Osteocyte (in vitro differentiated cells): ENCODE measurements at regions not wholly inside any gene's neighbourhood (a gene's known extent, or its start where the extent isn't known, plus 50 kb on each side); places are given as distances from the start of the nearest gene placed in this dataset.
"Not testable (repeated sequence)": the region's sequence is repeated elsewhere in the genome, so short reads cannot be mapped to it uniquely, and the experiment has no call there.

Experiments
- DNase-seq: peaks from one replicate; pipeline ENCODE4 v3.0.0; 2021; ENCODE audit warnings: mixed read lengths; ENCODE audit not compliant: unreplicated experiment; ENCODE audit errors: extremely low spot score
- H3K27ac Mint-ChIP-seq: one replicate; pipeline ENCODE4 v1.8.0; 2021; ENCODE audit warnings: mild to moderate bottlenecking, mixed read lengths; ENCODE audit not compliant: unreplicated experiment
- H3K27me3 Mint-ChIP-seq: one replicate; pipeline ENCODE4 v1.8.0; 2021; ENCODE audit warnings: mixed read lengths; ENCODE audit not compliant: unreplicated experiment
- H3K36me3 Mint-ChIP-seq: one replicate; pipeline ENCODE4 v1.8.0; 2021; ENCODE audit warnings: mixed read lengths; ENCODE audit not compliant: unreplicated experiment
- H3K4me1 Mint-ChIP-seq: one replicate; pipeline ENCODE4 v1.8.0; 2021; ENCODE audit warnings: mixed read lengths; ENCODE audit not compliant: unreplicated experiment
- H3K4me3 Mint-ChIP-seq: one replicate; pipeline ENCODE4 v1.8.0; 2021; ENCODE audit warnings: mild to moderate bottlenecking, moderate library complexity, mixed read lengths; ENCODE audit not compliant: unreplicated experiment
- H3K9me3 Mint-ChIP-seq: one replicate; pipeline ENCODE4 v1.8.0; 2021; ENCODE audit warnings: mixed read lengths; ENCODE audit not compliant: unreplicated experiment
- TF ChIP-seq, protein P1 (sequence below): fragments of 200-600 bp; sonication (generic); IDR thresholded peaks from 2 replicates; pipeline ENCODE4 v1.5.0; 2021; ENCODE audit warnings: antibody characterized with exemption, mild to moderate bottlenecking, moderate library complexity

DNA sequence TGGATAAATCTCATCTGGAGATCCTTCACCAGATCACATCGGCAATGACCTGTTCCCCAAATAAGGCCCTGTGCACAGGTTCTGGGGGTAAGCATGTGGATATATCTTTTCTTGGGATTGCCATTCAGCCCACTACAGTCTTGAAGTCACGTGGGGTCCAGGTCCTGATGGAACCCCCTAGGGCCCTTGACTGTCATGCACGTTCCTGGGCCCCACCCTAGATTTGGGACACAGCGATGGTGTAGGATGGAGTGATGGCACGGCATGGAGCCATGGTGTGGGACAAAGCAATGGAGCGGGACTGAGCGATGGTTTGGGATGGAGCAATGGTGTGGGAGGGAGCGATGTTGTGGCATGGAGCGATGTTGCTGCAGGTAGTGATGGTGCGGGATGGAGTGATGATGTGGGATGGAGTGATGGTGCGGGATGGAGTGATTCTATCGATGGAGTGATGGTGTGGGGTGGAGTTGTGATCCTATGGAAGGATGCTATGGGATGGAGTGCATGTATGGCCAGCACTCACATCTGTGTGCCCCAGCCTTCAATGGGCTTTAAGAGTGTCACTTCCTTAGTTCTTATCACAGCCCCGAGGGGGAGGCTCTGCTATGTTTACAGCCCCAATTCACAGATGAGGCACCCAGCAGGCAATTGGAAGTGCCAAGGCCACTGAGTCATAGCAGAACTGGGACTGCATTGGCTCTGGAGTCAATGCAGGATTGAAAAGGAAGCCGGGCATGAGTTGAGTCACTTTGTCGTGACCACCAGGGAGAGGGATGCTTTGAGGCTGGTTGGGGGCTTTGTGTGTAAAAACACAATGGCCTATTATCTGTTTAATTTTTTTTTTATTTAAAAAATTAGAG lies 97.0 kb upstream of the C1orf174 start:
- H3K36me3 Mint-ChIP-seq, result no peaks in the 10 kb centered on the region
- no peaks in the 10 kb centered on the region for H3K4me1 Mint-ChIP-seq
- TF ChIP-seq, protein P1, sequence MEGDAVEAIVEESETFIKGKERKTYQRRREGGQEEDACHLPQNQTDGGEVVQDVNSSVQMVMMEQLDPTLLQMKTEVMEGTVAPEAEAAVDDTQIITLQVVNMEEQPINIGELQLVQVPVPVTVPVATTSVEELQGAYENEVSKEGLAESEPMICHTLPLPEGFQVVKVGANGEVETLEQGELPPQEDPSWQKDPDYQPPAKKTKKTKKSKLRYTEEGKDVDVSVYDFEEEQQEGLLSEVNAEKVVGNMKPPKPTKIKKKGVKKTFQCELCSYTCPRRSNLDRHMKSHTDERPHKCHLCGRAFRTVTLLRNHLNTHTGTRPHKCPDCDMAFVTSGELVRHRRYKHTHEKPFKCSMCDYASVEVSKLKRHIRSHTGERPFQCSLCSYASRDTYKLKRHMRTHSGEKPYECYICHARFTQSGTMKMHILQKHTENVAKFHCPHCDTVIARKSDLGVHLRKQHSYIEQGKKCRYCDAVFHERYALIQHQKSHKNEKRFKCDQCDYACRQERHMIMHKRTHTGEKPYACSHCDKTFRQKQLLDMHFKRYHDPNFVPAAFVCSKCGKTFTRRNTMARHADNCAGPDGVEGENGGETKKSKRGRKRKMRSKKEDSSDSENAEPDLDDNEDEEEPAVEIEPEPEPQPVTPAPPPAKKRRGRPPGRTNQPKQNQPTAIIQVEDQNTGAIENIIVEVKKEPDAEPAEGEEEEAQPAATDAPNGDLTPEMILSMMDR, result no peak
- H3K27me3 Mint-ChIP-seq, result no peaks in the 10 kb centered on the region
- H3K9me3 Mint-ChIP-seq, result peaks cover 13% of the 10 kb centered on the region
- H3K4me3 Mint-ChIP-seq, result no peak overlapping the region
- no peak overlapping the region for H3K27ac Mint-ChIP-seq
- no peak for DNase-seq

DNA sequence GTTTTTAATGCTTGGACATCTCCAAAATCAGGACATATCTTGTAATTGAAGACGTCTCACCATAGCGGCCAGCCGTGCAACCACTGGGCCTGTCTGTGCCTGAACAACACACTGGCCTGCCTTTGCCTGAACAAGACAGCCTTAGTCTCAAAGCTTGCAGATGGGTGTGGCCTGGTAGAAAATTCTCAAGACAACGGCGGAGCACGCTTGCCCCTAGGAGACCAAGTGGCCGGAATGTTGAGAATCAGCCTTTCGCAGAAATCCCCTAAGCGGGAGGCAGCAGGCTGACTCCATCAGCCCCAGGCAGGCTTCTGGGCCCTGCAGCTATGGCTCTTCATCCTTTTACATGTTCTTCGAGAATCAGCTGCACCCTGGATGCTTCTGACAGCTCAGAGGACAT lies 98.0 kb upstream of the C1orf174 start:
- no peaks in the 10 kb centered on the region for H3K27me3 Mint-ChIP-seq
- H3K4me3 Mint-ChIP-seq, result no peak overlapping the region
- no peaks in the 10 kb centered on the region for H3K36me3 Mint-ChIP-seq
- peaks cover 13% of the 10 kb centered on the region for H3K9me3 Mint-ChIP-seq
- no peak for DNase-seq
- no peak overlapping the region for H3K27ac Mint-ChIP-seq
- no peaks in the 10 kb centered on the region for H3K4me1 Mint-ChIP-seq
- TF ChIP-seq, protein P1, result no peak

DNA sequence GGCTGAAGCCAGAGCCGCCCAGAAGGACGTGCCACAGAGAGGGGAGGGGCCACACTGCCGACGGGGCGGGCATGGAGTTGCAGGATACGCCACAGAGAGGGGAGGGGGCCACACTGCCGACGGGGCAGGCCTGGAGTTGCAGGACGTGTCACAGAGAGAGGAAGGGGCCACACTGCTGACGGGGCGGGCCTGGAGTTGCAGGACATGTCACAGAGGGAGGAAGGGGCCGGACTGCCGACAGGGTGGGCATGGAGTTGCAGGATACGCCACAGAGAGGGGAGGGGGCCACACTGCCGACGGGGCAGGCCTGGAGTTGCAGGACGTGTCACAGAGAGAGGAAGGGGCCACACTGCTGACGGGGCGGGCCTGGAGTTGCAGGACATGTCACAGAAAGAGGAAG lies 99.4 kb upstream of the C1orf174 start:
- not testable (repeated sequence) for H3K4me1 Mint-ChIP-seq, H3K27ac Mint-ChIP-seq, H3K4me3 Mint-ChIP-seq, H3K36me3 Mint-ChIP-seq, DNase-seq, H3K27me3 Mint-ChIP-seq
- peaks cover 13% of the 10 kb centered on the region for H3K9me3 Mint-ChIP-seq

DNA sequence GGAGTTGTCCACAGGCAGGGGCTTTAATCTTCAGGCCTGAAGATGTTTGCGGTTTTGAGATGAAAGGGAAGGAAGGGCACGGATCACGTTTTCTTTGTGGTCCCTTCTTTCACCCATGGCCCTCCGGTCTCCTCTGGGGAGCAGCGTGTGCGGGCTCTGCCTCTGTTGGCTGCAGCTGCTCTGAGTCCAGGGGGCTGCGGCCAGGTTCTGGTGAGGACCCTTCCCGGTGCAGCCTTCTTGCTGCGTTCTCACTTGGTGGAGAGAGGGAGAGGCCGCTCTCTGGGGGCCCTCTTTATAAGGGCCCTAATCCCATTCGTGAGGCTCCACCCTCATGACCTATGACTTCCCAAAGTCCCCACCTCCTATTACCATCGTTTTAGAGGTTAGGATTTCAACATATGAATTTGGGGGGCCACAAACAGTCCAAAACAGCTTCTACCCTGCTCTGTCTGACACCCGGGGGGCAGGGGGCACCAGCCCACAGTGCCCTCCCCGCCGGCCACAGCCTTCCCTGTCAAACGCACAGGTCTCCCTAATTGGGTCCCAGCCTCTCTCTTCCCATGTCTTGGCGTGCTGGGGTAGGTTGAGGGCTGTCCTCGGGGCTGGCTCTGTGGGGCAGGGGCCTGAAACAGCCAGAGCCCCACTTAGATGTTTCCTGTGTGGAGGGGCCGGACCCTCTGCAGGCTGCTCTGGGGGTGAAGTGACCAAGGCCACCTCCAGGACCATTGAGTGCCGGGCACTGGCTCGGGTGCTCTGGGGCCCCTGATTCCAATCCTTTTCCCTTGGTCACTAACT lies 100.1 kb upstream of the C1orf174 start:
- TF ChIP-seq, protein P1, result no peak
- DNase-seq, result no peak
- Mint-ChIP-seq H3K4me3 (no peak overlapping the region), H3K36me3 (no peaks in the 10 kb centered on the region), H3K27me3 (no peaks in the 10 kb centered on the region), H3K9me3 (peaks cover 15% of the 10 kb centered on the region), H3K27ac (no peak overlapping the region), H3K4me1 (no peaks in the 10 kb centered on the region)

DNA sequence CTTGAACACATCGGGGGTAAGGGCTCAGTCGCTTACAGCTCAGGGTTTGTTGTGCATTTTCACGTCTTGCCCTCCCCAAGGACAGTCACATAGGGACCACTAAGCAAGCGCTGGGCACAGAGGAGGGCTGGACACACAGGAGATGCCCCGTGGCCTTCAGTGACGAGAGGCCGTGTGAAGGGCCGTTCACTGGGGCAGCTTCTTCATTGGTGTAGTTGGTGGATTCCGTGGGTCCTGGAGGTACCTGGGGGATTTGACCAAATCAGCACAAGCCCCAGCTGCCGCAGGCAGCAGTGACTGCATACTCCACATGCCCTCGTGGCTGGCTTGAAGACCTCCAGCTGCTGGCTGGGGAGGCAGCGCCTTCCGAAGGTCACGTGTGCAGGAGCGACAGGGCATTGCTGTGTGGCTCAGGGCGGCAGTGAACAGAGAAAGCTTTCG lies 100.8 kb upstream of the C1orf174 start:
- DNase-seq, result no peak
- Mint-ChIP-seq H3K36me3 (no peaks in the 10 kb centered on the region), H3K4me3 (no peak overlapping the region), H3K9me3 (peaks cover 17% of the 10 kb centered on the region), H3K27me3 (no peaks in the 10 kb centered on the region), H3K27ac (no peak overlapping the region), H3K4me1 (no peaks in the 10 kb centered on the region)
- TF ChIP-seq, protein P1, result no peak
